ENCODE measurements at regions not wholly inside any gene's neighbourhood (a gene's known extent, or its start where the extent isn't known, plus 50 kb on each side); places are given as distances from the start of the nearest gene placed in this dataset.

GRCh38 chr18:63061303-63061702 is 258.3 kb downstream of the BCL2 start:
- DNase-seq (ENCODE audit: extremely low read depth in 1 of 4, low spot score in 3 of 4) (no peak), FAIRE-seq (no peak), ATAC-seq (no peak)
- Histone ChIP-seq H3K9me3 (replicated peaks; ENCODE audit: control insufficient read depth, insufficient read depth, low read depth, low read length) (no peaks in the 10 kb centered on the region), H3K4me2 (ENCODE audit: insufficient read depth, low read length) (no peak overlapping the region), H4K20me1 (replicated peaks; ENCODE audit: control insufficient read depth, insufficient read depth, low read length) (no peaks in the 10 kb centered on the region), H3K27me3 (ENCODE audit: control insufficient read depth in 2 of 2, insufficient read depth in 2 of 2, low read length in 2 of 2) (peaks cover 5 to 35% of the 10 kb centered on the region in 2 experiments; a peak in 3 of 5 replicates), H3K9me1 (ENCODE audit: control insufficient read depth, insufficient read depth, low read length) (no peaks in the 10 kb centered on the region), H2AFZ (ENCODE audit: low read depth, low read length) (no peak overlapping the region), H3K27ac (ENCODE audit: extremely low read depth, low read depth, low read length) (no peak overlapping the region), H3K36me3 (ENCODE audit: control insufficient read depth, insufficient read depth, low read length) (no peaks in the 10 kb centered on the region), H3K4me1 (replicated peaks in 1 of 2; ENCODE audit: control insufficient read depth in 2 of 2, insufficient read depth in 2 of 2, low read length in 2 of 2) (no peaks in the 10 kb centered on the region), H3K79me2 (ENCODE audit: control insufficient read depth, insufficient read depth, low read length) (no peaks in the 10 kb centered on the region), H3K4me3 (no peak overlapping the region), H3K9ac (ENCODE audit: insufficient read depth in 1 of 2, low read depth in 2 of 2, low read length in 2 of 2) (no peak overlapping the region)
- intact Hi-C loops (cut with micrococcal nuclease) (no loop called here), in situ Hi-C loops (cut with MboI) (no loop called here)
- CTCF ChIA-PET (ENCODE audit: low intra/inter-chr PET ratio): no interaction called here
- BruUV-seq (replicated peaks): no TSS peak
- POLR2A ChIA-PET: no interaction called here
- 0% methylated on average over 3 of the region's 6 CpGs for WGBS (ENCODE audit: insufficient coverage, low coverage, missing lambda C conversion rate)
- TF ChIP-seq C11orf30 (IDR thresholded peaks at IDR 0.05; ENCODE audit: low read depth) (no peak), KDM5B (IDR thresholded peaks at IDR 0.05; ENCODE audit: insufficient replicate concordance, low read depth, low read length) (no peak), ZNF668 (CRISPR knock-in tag; IDR thresholded peaks at IDR 0.05) (no peak), SUPT5H (IDR thresholded peaks at IDR 0.05) (no peak), NCOA6 (IDR thresholded peaks at IDR 0.05) (no peak), FOSL1 (tag; conservative IDR thresholded peaks at IDR 0.05) (no peak), SMAD3 (CRISPR knock-in tag; conservative IDR thresholded peaks at IDR 0.05) (no peak)
- TF ChIP-seq, protein P1, sequence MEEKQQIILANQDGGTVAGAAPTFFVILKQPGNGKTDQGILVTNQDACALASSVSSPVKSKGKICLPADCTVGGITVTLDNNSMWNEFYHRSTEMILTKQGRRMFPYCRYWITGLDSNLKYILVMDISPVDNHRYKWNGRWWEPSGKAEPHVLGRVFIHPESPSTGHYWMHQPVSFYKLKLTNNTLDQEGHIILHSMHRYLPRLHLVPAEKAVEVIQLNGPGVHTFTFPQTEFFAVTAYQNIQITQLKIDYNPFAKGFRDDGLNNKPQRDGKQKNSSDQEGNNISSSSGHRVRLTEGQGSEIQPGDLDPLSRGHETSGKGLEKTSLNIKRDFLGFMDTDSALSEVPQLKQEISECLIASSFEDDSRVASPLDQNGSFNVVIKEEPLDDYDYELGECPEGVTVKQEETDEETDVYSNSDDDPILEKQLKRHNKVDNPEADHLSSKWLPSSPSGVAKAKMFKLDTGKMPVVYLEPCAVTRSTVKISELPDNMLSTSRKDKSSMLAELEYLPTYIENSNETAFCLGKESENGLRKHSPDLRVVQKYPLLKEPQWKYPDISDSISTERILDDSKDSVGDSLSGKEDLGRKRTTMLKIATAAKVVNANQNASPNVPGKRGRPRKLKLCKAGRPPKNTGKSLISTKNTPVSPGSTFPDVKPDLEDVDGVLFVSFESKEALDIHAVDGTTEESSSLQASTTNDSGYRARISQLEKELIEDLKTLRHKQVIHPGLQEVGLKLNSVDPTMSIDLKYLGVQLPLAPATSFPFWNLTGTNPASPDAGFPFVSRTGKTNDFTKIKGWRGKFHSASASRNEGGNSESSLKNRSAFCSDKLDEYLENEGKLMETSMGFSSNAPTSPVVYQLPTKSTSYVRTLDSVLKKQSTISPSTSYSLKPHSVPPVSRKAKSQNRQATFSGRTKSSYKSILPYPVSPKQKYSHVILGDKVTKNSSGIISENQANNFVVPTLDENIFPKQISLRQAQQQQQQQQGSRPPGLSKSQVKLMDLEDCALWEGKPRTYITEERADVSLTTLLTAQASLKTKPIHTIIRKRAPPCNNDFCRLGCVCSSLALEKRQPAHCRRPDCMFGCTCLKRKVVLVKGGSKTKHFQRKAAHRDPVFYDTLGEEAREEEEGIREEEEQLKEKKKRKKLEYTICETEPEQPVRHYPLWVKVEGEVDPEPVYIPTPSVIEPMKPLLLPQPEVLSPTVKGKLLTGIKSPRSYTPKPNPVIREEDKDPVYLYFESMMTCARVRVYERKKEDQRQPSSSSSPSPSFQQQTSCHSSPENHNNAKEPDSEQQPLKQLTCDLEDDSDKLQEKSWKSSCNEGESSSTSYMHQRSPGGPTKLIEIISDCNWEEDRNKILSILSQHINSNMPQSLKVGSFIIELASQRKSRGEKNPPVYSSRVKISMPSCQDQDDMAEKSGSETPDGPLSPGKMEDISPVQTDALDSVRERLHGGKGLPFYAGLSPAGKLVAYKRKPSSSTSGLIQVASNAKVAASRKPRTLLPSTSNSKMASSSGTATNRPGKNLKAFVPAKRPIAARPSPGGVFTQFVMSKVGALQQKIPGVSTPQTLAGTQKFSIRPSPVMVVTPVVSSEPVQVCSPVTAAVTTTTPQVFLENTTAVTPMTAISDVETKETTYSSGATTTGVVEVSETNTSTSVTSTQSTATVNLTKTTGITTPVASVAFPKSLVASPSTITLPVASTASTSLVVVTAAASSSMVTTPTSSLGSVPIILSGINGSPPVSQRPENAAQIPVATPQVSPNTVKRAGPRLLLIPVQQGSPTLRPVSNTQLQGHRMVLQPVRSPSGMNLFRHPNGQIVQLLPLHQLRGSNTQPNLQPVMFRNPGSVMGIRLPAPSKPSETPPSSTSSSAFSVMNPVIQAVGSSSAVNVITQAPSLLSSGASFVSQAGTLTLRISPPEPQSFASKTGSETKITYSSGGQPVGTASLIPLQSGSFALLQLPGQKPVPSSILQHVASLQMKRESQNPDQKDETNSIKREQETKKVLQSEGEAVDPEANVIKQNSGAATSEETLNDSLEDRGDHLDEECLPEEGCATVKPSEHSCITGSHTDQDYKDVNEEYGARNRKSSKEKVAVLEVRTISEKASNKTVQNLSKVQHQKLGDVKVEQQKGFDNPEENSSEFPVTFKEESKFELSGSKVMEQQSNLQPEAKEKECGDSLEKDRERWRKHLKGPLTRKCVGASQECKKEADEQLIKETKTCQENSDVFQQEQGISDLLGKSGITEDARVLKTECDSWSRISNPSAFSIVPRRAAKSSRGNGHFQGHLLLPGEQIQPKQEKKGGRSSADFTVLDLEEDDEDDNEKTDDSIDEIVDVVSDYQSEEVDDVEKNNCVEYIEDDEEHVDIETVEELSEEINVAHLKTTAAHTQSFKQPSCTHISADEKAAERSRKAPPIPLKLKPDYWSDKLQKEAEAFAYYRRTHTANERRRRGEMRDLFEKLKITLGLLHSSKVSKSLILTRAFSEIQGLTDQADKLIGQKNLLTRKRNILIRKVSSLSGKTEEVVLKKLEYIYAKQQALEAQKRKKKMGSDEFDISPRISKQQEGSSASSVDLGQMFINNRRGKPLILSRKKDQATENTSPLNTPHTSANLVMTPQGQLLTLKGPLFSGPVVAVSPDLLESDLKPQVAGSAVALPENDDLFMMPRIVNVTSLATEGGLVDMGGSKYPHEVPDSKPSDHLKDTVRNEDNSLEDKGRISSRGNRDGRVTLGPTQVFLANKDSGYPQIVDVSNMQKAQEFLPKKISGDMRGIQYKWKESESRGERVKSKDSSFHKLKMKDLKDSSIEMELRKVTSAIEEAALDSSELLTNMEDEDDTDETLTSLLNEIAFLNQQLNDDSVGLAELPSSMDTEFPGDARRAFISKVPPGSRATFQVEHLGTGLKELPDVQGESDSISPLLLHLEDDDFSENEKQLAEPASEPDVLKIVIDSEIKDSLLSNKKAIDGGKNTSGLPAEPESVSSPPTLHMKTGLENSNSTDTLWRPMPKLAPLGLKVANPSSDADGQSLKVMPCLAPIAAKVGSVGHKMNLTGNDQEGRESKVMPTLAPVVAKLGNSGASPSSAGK (IDR thresholded peaks at IDR 0.05): no peak
